ENCODE measurements at regions not wholly inside any gene's neighbourhood (a gene's known extent, or its start where the extent isn't known, plus 50 kb on each side); places are given as distances from the start of the nearest gene placed in this dataset.

DNA sequence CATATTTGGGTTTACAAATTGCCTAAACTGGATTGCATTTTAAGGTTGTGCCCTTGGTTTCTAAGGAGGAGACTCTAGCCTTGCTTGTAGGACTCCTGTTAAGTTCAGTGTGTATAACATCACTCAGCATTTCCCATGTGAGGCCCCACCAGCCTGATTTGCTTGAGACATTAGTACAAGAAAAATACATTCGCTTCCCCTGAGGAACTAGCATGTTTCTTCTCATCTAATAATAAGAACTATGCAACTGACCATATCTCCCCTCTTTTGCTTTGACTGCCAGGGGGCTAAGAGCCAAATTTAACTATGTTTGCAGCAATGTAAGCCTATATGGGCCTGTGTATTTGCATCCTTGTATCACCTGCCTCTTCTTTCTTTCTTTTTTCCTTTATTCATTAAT lies 737.9 kb downstream of the INHBA start:
- TF ChIP-seq POLR2A (IDR thresholded peaks at IDR 0.05), result no peak
- no peak for TF ChIP-seq POLR2AphosphoS5 (IDR thresholded peaks at IDR 0.05)
